HL-60 (cell line): ENCODE measurements at regions not wholly inside any gene's neighbourhood (a gene's known extent, or its start where the extent isn't known, plus 50 kb on each side); places are given as distances from the start of the nearest gene placed in this dataset.

Source experiments
- DNase-seq, 2 experiments: peaks; one replicate each; pipeline ENCODE4 v3.0.0-alpha.2; 2010 to 2020; ENCODE audit warnings: low read depth in 1 of 2, low spot score in 1 of 2
- H3K27ac ChIP-seq: fragments of 250-450 bp; sonication (Bioruptor Pico); replicated peaks from 2 replicates; pipeline ENCODE4 v1.5.1; 2020; ENCODE audit warnings: mild to moderate bottlenecking, moderate library complexity
- H3K27me3 ChIP-seq: fragments of 250-450 bp; sonication (Bioruptor Pico); 2 replicates; pipeline ENCODE4 v1.5.1; 2021; ENCODE audit warnings: mild to moderate bottlenecking, moderate library complexity; ENCODE audit not compliant: insufficient read depth, poor library complexity, severe bottlenecking
- H3K4me3 ChIP-seq: replicated peaks from 2 replicates; pipeline ENCODE4 v1.5.1; 2011; ENCODE audit warnings: mild to moderate bottlenecking, control low read depth, low read length; ENCODE audit not compliant: insufficient read depth
- GABPA ChIP-seq: IDR thresholded peaks from 2 replicates; pipeline ENCODE4 v1.6.1; 2012; ENCODE audit warnings: low read depth
- POLR2AphosphoS5 ChIP-seq: IDR thresholded peaks from 2 replicates; pipeline ENCODE4 v1.6.1; 2012; ENCODE audit warnings: low read depth
- SPI1 ChIP-seq: IDR thresholded peaks from 2 replicates; pipeline ENCODE4 v1.6.1; 2012; ENCODE audit warnings: low read depth, mild to moderate bottlenecking, borderline replicate concordance
- TF ChIP-seq, protein P1 (sequence below): IDR thresholded peaks from one replicate; pipeline ENCODE4 v1.5.1; 2011; ENCODE audit warnings: low read length, control low read depth, inconsistent platforms; ENCODE audit not compliant: insufficient read depth
- TF ChIP-seq, protein P2 (sequence below): IDR thresholded peaks from 2 replicates; pipeline ENCODE4 v1.6.1; 2012; ENCODE audit warnings: low read depth; ENCODE audit not compliant: insufficient replicate concordance

GRCh38 chr2:53148221-53148620 is 619.4 kb upstream of the CHAC2 start:
- no peak overlapping the region for H3K4me3 ChIP-seq
- H3K27me3 ChIP-seq = no peaks in the 10 kb centered on the region
- TF ChIP-seq, protein P1, sequence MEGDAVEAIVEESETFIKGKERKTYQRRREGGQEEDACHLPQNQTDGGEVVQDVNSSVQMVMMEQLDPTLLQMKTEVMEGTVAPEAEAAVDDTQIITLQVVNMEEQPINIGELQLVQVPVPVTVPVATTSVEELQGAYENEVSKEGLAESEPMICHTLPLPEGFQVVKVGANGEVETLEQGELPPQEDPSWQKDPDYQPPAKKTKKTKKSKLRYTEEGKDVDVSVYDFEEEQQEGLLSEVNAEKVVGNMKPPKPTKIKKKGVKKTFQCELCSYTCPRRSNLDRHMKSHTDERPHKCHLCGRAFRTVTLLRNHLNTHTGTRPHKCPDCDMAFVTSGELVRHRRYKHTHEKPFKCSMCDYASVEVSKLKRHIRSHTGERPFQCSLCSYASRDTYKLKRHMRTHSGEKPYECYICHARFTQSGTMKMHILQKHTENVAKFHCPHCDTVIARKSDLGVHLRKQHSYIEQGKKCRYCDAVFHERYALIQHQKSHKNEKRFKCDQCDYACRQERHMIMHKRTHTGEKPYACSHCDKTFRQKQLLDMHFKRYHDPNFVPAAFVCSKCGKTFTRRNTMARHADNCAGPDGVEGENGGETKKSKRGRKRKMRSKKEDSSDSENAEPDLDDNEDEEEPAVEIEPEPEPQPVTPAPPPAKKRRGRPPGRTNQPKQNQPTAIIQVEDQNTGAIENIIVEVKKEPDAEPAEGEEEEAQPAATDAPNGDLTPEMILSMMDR = no peak
- no peak for TF ChIP-seq POLR2AphosphoS5
- TF ChIP-seq GABPA = no peak
- no peak for TF ChIP-seq SPI1
- TF ChIP-seq, protein P2, sequence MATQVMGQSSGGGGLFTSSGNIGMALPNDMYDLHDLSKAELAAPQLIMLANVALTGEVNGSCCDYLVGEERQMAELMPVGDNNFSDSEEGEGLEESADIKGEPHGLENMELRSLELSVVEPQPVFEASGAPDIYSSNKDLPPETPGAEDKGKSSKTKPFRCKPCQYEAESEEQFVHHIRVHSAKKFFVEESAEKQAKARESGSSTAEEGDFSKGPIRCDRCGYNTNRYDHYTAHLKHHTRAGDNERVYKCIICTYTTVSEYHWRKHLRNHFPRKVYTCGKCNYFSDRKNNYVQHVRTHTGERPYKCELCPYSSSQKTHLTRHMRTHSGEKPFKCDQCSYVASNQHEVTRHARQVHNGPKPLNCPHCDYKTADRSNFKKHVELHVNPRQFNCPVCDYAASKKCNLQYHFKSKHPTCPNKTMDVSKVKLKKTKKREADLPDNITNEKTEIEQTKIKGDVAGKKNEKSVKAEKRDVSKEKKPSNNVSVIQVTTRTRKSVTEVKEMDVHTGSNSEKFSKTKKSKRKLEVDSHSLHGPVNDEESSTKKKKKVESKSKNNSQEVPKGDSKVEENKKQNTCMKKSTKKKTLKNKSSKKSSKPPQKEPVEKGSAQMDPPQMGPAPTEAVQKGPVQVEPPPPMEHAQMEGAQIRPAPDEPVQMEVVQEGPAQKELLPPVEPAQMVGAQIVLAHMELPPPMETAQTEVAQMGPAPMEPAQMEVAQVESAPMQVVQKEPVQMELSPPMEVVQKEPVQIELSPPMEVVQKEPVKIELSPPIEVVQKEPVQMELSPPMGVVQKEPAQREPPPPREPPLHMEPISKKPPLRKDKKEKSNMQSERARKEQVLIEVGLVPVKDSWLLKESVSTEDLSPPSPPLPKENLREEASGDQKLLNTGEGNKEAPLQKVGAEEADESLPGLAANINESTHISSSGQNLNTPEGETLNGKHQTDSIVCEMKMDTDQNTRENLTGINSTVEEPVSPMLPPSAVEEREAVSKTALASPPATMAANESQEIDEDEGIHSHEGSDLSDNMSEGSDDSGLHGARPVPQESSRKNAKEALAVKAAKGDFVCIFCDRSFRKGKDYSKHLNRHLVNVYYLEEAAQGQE = no peak
- no peak for DNase-seq
- no peak overlapping the region for H3K27ac ChIP-seq

GRCh38 chr2:53131416-53131815 is 636.2 kb upstream of the CHAC2 start:
- Histone ChIP-seq H3K4me3 (no peak overlapping the region), H3K27ac (no peak overlapping the region), H3K27me3 (no peaks in the 10 kb centered on the region)
- DNase-seq = no peak
- TF ChIP-seq, protein P1 = no peak

GRCh38 chr2:53130441-53130943 is 637.1 kb upstream of the CHAC2 start:
- no peak for TF ChIP-seq POLR2AphosphoS5
- TF ChIP-seq SPI1 = no peak
- TF ChIP-seq, protein P1 = no peak
- no peak for TF ChIP-seq GABPA
- TF ChIP-seq, protein P2 = no peak
- Histone ChIP-seq H3K27ac (no peak overlapping the region), H3K4me3 (no peak overlapping the region), H3K27me3 (no peaks in the 10 kb centered on the region)
- DNase-seq = no peak

- no peak for TF ChIP-seq POLR2AphosphoS5
- Histone ChIP-seq H3K27ac (no peak overlapping the region), H3K4me3 (no peak overlapping the region), H3K27me3 (no peaks in the 10 kb centered on the region)
- DNase-seq = no peak
Observed at GRCh38 chr2:53129851-53130250, 637.8 kb upstream of the CHAC2 start.
